Fibroblast of upper back skin (primary cell): ENCODE measurements at regions not wholly inside any gene's neighbourhood (a gene's known extent, or its start where the extent isn't known, plus 50 kb on each side); places are given as distances from the start of the nearest gene placed in this dataset.
"Not testable (repeated sequence)": the region's sequence is repeated elsewhere in the genome, so short reads cannot be mapped to it uniquely, and the experiment has no call there.

Experiments
- DNase-seq: peaks from one replicate; pipeline ENCODE4 v3.0.0-alpha.2; 2013

DNA sequence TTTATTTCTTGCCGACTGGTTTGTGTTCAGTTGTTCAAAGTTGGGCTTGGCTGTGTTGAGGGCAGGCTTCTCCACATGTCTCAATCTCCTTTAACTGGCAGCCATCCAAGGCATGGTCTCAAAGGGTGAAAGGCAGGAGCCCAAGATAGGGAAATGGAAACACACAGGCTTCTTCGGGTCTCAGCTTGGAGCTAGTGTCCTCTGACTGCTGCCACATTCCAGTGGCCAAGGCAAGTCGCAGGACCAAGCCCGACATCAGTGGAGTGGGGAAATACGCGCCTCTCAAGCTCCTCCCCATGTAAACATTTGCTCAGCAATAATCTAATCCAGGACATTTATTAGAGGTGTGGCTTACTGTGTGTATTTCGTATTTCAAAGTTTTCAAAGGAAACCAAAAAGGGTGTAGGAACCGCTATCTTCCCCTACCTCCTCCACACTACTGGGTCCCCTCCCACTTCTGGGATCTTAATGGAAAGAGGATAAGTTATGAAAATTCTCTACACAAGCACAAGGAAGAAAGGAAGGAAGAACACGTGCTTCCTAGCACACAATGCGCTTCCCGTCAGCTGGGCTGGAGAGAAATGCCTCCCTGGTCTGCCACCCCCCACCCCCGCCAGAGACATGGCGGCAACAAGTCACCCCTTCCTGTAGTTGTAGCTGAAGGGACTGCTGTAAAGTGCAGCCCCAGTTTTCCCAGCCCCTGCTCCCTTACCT lies 181.7 kb downstream of the FAM43A start:
- DNase-seq = peak; percentile 8

DNA sequence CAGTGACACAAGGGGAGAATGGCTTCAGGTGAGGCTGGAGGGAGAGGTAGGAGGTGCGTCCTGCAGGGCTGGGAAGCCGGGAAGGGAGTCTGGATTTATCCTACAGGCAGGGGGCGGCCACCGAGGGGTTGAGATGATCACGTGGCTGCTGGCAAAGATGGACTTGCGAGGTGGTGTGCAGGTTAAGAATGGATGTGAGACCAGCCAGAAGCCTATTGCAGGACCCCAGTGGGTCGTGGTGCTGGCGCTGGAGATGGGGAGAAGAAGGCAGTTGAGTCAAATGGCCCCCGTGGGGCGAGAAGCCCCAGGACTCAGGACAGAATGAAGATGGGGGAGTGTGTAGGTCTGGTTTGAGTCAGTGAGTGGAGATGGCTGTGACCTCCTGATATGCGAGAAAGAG lies 183.1 kb downstream of the FAM43A start:
- no peak for DNase-seq

DNA sequence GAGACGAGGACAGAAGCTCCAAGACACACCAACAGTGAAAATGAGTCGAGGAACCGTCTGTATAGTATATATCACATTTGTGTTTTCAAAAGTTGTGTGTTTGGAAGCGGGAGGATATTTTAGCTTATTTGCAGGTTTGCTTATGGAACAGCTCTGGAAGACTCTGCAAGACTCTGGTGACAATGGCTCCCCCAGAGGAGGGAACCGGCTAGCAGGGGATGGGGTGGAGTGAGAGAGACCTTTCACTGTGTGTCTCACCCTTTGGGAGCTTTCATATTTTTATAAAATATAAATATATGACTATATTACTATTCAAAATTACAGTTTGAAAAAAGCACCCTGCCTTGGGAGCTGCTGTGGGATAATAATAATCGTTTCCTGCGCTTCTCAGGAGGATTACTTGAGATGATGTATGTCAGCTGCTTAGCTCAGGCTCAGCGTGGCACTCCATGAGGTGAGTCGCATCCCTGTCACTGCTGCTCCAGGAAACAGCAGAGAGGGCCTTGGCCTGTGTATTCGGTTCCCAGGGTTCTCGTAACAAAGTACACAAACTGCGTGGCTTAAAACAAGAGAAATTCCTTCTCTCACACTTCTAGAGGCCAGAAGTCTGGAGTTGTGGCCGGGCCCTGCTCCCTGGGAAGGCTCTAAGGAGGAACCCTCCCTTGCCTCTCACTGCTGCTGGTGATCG lies 183.9 kb downstream of the FAM43A start:
- DNase-seq = peak; percentile 73

DNA sequence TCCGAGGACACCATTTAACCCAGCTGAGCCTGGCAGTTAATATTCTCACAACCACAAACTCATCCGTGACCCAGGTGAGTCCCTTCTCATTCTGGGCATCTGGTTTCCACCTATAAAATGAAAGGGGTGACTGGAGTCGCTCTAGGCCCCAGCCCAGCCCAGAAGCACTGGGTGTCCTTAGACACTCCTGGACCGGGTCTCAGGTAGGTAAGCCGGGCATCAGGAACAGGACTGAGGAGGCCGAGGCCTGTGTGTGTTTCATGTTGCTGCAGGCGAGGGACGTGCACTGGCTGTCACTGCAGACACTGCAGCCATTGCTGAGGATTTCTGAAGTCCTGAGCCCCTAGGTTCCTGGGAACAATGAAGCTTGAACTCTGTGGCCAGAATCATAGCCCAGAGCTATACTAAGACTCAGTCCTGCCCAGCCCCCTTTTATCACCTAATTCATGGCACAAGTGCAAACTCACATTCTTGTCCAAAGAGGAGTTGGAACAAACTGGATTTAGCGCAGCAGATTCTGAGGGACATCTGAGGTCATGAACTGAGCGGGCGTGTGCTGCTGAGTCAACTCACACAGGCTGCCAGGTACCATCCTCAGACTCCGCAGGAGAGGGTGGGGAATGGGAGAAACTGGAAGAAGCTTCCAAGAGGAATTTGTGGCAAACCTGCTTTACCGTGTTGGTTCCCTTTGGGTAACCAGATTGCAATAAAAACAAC lies 184.9 kb downstream of the FAM43A start:
- DNase-seq = peak; percentile 44

DNA sequence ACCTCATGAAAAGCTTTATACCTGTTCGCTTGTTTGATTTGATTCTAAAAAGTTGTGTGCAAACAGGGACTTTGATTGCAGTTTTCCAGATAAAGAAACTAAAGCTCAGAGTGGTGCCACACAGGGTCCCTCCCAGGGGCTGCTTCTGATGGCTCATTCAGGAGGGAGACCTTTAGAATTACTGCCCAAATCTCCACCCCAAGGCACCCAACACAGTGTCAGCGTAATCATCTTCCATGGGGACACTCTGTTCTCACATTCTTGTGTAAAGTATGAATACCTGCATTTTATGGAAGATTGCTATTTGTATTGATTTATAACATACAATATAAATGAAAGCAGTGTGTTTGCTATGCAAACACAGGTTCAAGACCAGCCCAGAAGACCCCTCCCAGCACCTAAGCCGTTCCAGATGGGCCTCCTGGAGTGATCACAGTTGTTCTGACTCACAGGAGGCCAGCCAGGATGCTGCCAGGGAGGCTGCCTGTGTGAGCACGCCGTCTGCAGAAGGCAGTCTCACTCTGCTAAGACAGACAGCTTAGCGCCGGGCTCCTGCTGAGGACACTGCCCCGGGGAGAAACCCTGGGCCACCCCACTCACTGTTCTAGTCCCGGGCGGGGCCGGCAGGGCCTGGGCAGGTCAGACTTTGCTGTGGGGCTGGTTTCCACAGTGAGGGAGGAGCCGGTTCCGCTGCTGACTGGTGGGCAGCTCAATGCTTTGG lies 185.6 kb downstream of the FAM43A start:
- peak; percentile 92 for DNase-seq

DNA sequence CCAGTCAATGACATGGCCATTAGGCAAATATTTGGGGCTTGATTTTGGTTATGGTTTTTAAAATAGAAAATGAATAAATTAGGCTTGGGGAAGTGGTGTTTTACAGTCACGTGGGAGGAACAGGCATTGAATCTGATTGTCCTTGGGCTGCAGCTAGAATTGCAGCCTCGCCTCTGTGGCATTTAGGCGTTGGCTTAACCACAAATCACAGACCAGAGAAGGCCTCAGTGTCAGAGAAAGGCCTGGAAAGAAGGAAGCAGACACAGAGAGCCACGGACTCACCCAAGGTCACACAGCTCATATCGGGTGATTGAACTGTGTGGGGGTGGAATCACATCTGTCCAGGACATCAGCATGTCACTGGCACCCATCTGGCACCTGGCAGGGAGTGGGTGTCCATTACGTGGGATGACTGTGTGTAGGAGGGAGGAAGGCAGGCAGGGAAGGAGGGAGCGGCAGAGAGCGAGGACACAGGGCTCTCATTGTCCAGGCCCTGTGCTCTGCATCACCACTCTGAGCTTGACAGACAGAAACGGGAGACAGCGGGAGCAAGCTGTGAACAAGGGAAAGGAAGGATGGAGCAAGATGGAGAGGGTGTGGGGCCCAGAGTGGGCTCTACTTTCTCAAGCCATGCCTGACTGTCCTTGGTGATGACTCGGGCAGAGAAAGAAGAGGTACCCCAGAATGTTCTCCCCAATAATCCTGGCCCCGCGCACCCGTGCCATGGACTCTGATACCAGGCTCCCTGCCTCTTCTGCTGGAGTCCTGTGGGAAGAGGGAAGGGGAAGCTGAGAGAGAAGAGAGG lies 186.4 kb downstream of the FAM43A start:
- DNase-seq = peak; percentile 52

DNA sequence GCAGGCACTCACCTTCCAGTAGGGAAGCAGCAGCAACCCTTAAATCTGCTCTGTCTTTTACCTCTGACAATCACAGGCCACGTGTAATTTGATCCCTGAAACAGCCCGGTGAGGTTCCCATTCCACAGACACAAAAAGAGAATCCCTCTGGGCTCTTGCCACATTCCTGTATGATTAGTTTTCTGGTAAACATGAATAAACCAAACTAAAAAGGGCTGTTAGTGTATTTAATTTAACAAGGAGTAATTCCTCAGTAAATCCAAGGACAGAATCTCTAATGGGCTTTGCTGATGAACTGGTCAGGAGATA lies 186.9 kb downstream of the FAM43A start:
- peak; percentile 83 for DNase-seq

DNA sequence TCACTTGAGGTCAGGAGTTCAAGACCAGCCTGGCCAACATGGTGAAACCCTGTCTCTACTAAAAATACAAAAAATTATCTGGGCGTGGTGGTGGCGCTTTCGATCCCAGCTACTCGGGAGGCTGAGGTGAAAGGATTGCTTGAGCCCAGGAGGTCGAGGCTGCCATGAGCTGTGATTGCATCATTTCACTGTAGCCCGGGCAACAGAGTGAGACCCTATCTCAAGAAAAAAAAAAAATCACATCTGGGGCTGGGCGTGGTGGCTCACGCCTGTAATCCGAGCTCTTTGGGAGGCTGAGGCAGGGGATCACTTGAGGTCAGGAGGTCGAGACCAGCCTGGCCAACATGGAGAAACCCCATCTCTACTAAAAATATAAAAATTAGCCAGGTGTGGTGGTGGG lies 187.8 kb downstream of the FAM43A start:
- not testable (repeated sequence) for DNase-seq

DNA sequence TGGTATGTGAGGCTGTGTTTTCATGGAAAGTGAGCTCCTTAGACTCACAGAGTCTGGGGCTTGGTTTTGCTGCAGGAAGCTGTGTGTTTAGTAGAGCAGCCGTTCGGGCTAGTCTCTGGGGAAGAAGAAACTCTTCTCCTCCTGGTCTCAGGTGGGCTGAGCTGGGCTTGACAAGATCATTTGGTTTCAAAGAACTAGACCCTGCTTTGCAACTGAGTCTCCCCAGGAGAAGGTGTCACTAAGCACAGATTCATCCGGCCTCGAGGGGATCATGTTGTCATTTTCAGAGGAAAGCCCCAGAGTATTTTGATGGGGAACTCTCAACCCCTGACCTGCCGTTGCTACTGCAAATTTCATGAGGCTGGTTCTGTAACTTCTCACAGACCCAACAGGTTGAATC lies 188.5 kb downstream of the FAM43A start:
- no peak for DNase-seq

DNA sequence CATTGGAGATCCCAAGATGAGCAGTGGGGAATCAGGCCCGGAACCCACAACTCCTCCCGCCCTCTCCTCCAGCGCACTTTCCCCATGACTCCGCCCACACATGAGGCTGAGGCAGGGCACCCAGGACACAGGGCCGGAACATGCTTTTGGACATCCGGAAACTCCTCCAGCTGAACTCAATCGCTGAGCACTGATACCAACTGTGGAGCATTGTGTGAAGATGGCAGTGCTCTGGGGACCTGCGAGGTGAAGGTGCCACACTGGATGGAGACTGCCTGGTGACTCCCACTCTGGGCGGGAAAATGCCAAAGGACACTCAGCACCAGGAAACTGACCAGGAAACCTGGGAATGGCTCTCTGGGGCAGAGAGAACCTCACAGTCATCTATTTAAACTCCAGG lies 189.1 kb downstream of the FAM43A start:
- no peak for DNase-seq

DNA sequence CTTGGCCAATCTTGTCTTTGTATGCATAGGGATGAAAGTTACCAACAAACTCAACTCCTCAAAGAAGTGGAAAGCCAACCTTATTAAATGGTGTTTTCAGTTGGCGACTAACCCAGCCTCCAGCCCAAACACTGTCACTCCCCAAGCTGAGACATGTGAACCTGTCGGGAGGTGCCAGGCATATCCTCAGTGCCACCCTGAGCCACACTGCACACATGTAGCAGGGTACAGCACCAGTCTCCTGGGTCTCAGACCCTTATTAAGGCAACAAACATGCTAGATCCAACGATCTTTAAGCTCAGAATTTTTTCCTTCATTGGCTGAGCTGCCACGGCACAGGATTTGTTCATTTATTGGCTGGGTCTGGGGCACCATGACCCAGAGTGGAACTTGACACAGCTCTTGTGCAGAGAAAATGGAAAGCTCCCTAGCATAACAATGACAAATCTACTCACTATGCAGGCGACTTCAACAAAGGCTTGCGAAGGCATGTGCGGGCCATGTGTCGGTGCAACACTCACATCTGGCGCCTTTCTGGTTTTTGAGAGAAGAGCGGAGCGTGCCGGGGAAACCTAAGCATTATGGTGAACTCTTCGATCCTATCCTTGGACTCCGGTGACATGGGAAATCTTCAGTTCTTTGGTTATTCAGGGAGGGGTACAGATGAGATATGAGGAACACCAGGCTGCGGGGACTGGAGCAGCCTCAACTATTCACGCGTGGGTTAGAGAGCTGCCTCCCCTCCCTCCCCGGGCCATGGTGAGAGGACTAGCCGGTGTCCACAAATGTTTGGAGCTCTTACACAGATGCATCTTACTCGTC lies 190.1 kb downstream of the FAM43A start:
- DNase-seq = peak; percentile 36

DNA sequence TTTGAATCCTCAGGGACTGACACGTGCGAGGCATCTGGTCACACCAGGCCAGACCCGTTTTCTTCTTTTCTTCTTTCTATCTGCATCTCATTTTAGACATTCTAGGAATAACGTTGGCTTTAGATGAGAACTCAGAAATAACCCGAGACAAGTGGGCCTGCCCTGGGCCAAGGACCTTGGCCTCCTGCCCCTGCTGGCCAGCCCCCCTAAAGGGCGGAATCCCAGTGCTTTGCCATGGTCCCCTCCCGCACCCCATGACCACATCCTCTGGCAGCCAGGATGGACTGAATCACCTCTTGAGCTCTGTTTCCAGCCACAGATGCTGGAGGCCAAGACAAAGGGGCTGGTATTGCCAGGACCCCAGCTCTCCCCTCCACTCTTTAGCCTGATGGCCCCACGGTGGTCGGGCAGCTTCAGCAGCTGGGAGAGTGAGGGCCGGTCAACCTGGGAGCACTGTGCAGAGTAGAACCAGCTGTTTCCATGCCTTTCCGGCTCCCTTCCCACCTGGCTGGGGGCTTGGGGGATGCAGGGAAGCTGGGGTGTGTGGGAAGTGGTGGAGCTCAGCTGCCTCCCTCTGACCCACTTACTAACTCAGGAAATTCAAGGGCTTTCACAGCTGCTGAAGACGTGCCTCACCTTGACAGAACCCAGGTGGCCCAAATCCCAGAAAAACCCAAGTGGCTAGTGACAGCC lies 190.9 kb downstream of the FAM43A start:
- no peak for DNase-seq

DNA sequence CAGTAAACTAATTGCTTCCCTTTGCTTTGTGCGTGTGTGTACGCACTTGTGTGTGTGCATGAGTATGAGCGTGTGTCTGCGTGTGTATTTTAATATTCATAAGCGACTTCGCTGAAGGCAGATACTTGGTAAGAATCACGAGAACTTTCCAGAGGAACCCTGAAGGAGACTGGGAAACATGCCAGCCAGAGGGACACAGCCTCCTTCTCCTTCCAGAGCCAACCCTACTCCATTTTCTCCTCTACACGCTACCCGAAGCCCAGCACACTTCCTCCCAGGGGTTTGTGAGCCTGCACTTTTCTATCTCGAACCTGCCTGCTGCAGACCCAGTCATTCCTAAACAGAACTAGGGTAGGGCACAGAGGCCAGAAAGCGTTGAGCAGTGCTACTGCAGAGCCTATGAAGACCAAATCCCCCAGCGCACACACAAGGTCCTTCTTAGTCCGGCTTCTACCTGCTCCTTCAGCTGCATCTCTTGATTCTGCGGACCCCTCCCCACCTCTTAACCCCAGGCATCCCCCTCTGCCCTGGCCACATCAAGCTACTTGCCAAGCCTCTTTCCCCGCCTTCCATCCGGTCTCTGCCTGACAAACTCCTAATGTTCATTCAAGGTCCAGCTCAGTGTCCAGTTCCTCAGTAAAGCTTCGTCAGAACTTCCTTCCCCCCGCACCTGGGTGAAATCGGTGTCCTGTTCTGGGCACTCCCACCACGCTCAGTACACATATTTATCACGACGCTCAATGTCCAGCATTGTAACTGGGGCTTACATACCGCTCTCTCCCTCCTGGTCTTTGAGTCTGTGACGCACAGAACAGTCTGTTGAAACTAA lies 191.8 kb downstream of the FAM43A start:
- no peak for DNase-seq

DNA sequence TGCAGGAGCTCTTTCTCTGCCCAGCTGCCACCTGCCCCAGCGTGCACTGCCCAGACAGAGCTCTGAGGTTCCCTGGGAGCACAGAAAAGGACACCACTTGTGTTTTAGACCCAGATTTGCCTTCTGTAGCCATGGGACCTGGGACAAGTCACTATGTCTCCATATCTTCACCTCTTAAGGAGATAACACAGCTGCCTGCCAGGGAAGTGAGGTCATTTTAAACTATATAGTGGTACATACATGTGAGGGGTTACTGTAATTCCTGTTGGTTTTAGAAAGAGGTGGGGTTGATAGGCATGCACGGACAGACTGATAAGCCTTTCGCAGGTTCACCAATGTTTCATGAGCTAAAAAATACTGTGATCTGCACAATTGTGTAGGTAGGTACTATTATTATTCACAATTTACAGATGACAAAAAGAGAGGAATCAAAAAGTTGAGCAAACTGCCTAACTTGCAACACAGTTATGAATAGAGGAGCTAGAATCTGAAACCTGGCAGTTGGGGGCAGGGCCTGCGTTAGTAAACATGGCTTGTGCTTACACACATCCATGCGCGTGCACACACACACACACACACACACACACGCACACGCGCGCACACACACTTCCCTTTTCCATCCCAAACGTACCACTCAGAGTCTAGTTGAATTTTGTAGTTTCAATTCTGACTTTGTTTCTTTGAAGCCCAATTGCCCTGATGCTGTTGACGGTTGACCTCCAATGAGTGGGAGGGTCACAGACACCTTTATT lies 193.6 kb downstream of the FAM43A start:
- DNase-seq = no peak

DNA sequence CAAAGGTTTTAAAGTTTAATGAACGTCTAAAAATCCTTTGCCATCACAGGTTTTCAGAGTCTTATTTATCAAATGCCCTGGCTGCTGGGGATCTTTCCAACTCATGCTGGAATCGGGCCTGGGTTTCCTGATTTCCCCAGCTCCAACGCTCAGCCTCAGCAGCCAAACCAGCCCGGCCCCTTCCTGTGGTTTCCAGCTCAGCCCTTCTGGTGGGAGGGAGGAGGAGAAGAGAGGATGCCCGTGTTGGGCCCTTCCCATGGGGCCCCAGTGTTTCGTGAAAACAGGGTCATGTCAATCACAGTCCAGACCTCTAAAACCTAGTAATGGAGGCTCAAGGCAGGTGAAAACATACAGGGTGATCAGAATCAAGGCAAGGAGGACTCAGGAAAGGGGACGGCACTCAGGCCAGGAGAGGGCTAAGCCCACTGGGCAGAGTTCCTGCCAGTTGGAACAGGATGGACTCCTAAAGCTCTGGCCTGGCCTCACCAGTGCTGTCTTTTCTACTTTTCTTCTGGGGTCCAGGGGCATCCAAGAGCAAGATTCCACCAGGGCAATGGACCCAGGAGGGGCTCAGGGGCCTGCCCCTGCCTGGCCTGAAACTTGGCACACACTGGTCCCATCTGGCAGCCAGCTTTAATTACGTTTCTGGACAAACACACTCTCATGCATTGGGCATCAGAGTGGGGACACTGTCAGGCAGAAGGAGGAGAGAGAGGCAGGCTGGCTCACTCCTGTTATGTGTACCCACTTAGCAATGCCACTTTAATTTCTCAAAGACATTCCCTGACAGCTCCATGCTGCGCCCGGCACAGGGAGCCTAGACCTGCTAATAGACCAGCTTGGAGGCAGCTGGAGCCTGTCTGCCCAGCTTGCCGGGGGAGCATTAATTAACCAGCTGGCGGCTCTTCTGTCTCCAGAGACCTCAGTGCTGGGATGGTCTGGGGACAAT lies 194.6 kb downstream of the FAM43A start:
- DNase-seq = peak; percentile 66

DNA sequence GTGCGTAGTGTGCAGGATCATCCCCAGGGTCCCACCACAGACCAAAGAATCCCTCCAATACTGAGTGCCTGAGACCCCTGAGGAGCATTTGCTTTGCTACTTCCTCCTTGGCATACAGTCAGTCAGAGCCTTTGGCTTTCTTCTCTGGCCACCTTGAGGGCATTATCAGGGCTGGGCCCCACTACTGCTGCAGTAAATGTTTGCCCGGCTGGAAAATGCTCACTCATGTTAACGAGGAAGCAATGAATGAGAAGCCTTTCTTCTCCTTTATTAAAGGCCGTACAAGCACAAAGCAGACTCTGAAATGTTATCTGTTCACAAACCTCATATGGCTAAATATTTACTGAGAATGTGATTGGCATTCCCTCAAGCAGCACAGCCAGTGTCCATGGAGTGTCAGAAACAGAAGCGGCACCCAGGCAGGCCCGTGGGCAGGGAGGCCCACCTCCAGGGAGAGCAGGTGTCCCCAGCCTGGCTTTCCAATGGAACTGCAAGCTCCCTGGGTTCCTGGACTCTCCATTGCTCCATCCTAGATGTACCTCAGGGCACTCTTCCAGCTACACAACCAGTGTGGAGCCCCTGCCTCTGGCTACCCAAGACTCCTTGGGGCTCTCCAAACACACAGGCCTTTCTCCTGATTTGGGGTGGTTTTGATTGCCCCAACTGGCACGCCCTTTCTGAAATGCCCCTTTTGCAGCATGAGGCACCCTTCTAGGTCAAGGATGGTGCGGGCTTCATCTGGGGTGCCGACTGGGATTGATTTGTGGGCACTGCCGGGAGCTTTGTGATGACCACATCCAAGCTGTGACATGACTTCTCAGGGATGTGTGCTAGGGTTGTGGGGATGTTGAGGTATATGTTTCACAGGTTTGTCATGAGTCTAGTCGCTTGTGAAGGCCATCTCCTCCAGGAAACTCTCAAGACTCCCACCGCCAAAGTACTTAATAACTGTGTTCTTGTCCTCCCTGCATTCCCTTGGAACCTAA lies 195.6 kb downstream of the FAM43A start:
- no peak for DNase-seq
